ENCODE measurements at regions not wholly inside any gene's neighbourhood (a gene's known extent, or its start where the extent isn't known, plus 50 kb on each side); places are given as distances from the start of the nearest gene placed in this dataset.

DNA sequence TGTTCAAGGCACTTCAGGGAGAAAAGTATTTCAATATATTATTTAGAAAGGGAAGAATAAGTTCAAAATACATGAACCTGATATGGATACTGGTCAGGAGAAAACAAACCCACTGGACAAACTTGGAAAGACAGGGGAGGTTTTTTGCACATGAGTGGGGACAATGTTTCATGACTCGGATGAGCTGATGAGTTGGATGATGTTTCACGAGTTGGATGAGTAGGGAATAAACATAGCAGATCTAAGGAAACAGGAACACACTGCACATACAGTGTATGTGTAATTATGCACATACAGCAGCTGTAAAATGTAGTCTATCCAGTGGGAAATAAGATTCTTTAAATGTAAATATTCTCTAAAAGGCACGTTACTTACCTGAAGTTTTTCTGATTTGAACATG is 682.9 kb upstream of the ADAMTS5 start:
- DNase-seq = no peak

DNA sequence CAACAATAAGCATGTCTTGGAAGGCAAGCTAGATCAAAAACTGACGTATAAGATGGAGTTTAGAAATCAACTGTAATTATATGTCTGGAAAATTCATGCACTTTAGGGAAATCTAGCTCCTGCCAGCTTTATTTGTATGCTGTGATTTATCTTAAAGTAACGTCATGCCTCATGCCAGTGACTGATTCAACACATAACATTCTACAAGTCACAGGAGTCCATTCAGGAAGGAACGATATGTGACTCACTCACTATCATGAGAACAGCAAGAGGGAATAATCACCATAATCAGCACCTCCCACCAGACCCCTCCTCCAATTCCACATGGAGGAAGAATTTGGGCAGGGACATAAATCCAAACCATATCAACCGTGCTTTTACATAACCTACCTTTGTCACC is 682.4 kb upstream of the ADAMTS5 start:
- no peak for DNase-seq

DNA sequence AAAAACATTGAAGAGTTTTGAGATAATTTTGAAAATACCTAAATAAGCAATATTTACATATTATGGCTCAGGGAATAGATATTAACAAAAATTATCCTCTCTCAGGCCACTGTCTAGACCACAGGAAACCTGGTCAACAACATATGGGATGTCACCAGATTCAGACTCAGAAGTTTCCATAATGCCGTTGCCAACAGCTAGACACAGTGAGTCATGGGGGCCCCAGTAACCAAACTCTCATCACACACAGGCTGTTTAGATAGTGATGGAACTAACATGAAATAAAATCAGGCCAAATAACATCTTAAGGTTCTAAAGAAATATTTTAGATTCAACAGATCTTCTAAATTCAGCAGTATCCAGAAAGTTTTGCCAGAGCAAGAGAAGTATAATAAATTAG is 681.7 kb upstream of the ADAMTS5 start:
- no peak for DNase-seq

DNA sequence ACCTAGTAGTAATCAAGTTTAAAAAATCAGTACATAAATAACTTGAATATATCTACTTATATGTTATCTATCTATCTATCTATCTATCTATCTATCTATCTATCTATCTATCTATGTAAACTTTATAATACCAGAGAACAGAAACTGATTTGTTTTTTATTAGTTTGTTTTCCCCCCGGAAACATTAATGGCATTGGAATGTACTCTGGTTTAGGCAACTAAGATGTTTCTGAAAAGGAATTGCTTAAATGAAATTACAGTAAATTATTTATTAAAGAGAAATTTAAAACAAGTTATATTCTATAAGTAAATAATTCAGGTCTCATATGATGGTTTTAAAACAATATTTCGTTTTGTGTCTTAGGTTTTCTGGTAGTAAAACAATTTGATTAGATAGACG is 681.0 kb upstream of the ADAMTS5 start:
- no peak for DNase-seq

DNA sequence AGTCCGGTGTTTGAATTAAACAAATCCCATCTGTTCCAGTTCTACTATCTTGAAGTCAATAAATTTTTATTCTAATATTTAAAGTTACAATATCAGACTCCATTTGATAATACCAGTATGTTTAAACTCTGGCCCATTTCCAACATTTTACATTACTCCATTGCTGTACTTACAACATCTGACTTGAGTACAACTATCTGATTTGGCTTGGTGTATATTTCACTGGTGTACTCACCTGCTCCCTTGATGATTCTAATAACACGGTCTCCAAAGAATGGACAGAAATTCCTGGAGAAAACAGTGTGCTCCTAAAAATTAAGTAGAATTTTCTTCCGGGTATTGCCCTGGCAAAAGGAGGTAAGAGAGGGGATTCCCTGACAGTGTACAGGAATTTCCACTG is 680.5 kb upstream of the ADAMTS5 start:
- DNase-seq = no peak

DNA sequence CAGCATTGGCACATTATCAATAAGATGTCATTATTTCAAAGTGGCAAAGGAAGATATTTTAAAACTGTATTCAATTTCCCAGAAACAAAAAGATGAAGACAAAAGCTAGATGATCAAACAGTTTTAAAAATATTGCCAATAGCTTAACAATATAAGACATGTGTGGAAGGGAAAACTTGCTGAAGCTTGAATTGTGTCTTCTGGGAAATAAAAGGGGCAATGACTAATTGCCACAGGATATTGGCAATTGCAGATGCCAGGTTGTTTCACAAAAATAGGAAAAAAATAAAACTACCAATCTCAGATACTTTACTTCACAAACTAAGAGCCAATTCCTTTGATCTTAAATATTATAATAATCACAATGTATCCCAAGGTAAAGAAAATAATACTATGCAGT is 679.8 kb upstream of the ADAMTS5 start:
- DNase-seq = no peak

DNA sequence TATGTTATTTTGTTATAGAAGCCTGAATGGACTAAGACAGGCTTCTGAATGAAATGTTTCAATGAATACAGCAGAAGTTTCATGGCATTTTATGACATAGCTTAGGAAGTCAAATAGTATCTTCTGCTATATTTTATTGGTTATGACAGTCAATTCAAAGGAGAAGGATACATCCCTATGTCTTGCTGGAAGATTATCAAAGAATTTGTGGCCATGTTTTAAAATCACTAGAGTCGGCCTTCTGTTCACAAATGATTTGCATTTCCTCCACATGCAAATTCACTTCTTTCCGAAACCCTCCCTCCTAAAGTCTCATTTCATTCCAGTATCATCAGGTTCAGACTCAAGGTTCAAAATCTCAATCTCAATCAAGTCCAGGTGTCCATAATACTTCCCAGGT is 679.2 kb upstream of the ADAMTS5 start:
- DNase-seq = no peak

DNA sequence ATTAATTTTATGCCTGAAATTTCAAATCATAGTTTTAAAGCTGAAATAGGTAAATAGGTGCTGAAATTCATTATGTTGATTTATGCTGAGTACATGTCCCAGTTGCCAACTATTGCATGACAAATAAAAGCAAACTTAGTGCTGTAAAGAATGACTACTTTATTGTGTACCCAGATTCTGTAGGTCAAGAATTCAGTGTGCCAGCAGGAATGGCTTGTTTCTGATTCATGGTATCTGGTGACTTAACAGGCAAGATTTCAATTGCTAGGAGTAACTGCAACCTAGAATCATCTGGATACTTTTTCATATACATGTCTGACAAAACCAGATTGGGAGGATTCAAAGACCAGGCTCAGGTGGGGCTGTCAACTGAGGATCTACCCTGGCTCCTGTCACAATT is 678.4 kb upstream of the ADAMTS5 start:
- peak in 1 of 3 experiments; percentile 38 for DNase-seq

DNA sequence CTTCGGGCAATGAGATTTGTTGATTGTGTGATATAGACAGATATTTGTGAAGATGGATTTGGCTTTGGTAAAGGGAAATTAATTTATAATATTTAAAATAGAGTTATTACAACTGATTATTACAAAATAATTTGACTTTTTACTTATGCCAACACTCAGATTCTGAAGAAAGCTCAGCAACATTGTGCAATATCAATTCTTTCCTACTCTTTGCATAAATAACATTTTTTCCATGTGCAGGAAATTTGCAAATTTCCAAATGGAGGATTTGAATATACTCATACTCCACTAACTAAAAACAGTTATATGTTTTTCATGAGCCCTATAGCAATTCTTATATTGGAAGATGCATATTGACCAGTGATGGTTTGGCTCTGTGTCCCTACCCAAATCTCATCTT is 676.4 kb upstream of the ADAMTS5 start:
- DNase-seq = no peak

DNA sequence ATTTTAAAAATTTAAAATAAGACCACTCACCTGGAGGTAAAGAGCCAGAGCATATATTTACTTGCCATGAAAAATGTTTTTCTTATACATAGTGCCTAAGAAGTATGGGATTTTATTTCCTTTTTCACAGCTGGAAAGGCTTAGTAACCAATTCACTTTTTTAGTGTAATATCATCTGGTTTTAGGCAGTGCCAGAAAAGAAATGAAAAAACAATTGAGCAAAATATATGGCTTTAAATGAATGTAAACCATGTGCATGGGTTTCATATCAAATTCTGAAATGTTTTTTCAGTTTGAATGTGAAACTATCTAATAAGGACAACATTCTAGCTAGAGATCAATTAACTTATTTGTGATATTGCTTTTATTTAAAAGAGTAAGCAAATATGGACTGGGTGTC is 672.4 kb upstream of the ADAMTS5 start:
- DNase-seq = no peak

DNA sequence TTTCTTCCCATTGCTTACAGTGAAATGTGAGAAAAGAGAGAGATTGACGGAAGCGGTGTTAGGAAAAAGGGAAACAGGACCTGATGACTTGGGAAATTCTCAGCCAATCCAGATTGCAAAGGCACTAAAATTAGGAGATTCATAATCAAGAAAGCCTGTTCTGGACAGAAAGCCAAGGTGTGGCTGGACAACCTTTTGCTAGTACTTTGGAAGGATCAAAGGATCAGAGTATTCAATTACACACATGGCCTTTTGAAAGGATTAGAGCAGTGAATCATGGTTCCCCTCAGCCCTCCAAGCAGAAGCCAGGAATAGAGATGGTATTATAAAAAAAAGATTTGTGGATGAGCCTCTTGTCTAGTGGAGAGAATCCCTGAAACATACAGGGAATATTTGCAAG is 669.8 kb upstream of the ADAMTS5 start:
- DNase-seq = no peak

DNA sequence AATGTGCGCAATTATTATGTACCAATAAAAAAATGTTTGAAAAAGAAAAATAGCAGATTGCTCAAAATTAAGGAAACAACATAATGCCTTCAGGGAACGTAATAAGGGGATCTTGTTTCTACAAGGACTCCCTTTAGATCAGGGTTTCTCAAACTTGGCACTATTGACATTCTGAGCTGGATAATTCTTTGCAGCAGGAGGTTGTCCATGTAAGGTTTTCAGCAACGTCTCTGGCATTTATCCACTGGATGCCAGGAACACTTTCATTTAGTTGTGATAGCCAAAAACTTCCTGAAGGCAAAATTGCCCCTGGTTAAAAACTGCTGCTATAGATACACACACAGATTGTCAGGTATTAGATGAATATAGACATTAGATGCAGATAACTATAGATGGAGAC is 666.7 kb upstream of the ADAMTS5 start:
- no peak for DNase-seq

DNA sequence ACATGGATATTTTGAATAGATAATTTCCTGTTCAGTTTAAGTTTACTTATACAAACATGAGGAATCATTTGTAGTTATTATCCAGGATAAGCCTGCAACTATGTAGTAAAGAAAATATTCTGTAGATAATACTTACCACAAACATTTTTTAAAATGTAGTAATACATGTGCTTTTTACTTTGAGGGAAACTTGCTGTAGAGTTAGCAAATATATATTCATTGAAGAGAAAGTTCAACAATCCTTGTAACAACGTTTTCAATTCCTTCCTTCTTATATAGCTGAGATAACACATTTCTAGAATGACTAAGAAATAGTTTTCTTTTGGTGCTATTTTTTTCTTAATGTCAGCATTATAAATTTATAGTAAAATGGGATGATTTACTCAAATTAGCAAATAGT is 664.6 kb upstream of the ADAMTS5 start:
- no peak for DNase-seq

DNA sequence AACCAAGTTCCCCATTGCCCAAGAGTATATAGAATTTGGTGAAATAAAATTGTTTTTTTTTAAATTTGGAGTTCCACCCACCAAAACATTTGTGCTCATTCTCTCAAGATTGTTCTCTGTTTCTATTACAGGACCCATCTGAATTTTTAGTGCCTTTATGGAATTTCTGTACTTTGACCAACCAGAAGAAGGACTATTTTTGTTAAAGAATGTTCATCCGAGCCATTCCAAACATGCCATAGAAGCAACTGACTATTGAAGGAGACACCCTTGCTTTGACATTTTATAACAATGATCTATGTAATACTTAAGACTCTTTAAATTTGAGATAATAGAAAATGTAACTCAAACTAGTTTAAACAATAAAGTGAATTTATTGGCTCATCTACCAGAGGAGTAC is 655.7 kb upstream of the ADAMTS5 start:
- no peak for DNase-seq

DNA sequence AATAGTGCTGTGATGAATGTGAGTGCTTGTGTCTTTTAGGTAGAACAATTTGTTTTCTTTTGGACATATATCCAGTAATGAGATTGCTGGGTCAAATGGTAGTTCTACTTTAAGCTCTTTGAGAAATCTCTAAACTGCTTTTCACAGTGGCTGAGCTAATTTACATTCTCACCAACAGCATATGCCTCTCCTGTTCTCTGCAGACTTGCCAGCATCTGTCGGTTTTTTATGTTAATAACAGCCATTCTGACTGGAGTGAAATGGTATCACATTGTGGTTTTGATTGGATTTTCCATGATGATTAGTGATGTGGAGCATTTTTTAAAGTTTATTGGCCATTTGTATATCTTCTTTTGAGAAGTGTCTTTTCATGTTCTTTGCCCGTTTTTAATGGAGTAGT is 647.3 kb upstream of the ADAMTS5 start:
- no peak for DNase-seq

DNA sequence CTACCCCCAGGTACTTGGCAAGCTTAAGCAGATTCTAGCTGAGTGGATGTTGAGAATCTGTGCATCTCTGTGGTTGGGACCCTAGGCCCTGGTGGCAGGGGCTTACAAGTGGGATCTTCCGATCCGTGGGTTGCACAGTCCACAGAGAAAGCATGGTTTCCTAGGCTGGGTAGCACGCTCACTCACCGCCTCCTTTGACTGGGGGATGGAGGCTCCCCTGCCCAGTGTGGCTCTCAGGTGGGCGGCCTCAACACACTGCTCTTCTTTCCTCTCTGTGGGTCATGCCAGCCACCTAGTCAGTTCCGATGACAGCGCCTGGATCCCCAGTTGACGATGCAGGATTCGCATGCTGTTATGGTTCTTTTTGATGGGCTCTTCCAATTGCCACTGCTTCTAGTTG is 639.5 kb upstream of the ADAMTS5 start:
- no peak for DNase-seq

DNA sequence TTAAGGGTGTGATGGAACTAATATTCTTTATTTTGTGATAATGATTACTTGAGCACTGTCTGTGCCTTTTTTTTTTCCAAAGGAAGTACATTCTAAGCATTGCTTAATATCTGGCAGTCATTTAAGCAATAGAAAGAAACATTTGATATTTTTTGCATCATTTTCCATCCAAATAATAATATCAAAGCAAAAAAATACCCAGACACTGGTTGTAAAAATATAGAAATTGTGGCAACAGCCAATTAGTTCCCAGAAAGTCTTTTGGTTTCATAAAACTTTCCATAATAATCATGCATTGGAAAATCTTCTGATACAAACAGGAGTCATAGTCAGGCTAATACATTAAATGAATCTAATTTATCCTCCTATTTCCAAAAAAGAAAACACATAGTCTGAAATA is 629.3 kb upstream of the ADAMTS5 start:
- no peak for DNase-seq

DNA sequence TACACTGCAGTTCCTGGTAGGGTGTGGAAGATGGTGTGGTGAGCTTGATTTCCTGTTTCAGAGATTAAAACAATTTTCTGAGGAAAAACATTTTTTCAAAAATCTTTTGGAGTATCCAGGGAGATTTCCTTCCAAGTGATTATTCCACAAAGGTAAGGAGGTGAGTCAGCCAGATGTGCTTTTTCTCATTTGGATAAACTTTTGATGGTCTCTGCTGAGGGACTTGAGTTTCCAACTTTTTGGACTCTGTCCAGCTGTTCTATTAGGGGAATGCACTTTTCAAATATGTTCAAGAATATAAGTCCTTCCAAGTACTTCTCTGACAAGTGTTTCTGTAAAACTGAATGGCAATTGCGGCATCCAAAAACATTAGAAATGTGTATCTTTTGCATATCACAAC is 628.8 kb upstream of the ADAMTS5 start:
- no peak for DNase-seq

DNA sequence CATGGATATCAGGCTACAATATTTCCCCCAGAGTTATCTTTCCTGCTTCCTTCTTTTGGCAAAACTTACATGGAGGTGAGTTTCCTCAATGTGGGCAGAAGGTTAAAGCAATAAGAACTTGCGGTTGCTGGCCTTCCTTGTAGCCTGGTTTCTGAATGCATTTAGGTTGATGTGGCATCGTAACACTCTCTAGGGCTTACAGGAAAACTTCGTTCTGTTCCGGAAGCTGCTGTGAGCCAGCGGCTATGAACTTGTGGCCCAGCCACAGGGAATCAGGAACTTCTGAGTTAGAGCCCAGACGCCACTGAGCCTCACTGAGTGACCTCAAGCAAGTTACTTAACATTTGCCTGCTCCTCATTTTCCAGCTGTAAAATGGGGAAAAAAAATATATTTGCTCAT is 623.4 kb upstream of the ADAMTS5 start:
- DNase-seq = no peak

DNA sequence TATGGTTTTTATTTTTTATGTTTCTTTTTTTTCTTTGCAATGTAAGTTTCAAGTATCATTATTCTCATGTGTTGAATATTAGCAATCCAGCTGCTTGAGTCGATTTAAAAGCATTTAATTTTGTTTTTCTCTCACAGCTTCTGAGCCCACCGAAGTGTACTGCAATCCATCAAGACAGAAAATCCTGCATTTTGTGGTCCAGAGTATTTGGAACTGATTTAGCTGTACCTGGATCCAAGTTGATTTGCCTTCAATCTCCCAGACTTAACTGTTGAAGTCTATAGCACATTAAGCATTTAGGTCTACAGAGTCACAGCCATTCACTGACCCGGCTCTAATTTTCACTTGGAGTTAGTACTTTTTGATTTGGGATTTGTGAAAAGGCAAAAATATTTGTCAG is 622.9 kb upstream of the ADAMTS5 start:
- no peak for DNase-seq

DNA sequence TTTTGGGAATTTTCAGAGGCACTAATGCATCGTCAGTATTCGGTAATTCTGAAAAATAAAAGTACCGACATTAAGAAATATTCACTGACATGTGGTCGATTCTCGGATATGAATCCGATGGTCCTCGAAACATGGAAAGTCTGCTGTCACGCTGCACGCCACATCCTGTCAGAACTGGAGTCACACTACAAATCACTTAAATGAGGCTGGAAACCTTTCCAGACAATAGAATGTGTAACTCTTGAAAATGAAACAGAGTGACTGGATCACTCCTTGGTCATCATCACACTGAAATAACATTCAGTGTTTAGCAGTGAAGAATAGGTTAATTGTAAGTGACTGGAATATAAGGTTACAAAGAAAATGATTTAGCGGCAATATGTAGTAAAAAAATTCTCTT is 620.1 kb upstream of the ADAMTS5 start:
- DNase-seq = no peak

DNA sequence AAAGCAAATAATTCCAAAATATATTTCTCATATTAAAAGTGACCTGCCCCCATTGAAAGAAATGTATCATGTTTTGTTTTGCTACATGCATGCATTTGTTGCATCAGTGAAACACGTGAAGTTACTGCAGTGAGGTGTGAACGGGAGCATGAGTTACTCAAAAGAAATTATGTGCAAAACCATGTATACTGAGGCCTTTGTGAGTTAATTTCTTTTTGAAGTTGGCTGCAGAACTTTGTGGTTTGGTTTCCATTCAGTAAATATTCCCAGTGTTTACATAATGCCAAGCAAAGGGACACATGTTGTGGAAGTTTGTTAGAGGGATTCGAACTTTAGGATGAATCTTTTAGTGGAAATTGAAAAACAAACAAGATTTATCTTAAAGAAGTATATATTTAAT is 619.4 kb upstream of the ADAMTS5 start:
- no peak for DNase-seq

DNA sequence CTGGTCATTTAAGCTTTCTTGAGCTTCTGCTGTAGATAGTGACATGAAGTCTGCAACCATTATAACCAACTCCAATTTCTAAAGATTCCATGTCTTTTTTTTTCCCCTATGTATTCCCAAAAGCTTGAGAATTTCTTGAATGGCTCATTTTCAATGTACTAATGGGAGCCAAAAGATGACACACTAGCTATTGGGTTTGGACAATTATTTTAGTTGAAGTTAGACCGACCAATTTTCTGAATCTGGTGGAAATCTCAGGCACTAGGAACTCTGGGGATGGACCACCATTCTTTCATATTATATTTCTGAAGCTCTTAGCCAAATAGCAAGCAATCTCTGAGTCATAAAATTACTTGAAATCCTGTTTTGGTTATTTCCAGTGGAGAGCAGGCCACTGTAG is 617.4 kb upstream of the ADAMTS5 start:
- DNase-seq = no peak

DNA sequence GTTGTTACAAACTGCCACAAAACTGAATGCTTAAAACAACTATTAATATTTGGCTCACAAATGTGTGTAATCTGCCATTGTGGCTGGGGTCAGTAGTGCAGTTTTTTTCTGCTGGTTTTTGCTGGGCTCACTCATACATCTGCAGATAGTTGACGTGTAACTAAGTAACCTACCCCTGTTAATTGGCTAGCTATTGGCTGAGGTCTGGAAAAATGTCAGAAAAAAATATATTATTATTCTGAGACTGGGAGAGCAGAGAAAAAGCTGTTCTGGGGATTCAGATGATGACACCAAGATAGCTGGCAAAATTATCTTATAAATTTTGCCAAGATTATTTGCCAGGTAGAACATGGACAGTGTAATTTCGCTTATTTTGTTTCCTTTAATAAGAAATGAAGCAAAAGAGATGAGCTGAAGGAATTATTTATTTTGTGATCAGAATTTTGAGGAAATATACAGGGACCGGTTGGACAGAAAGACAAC is 616.1 kb upstream of the ADAMTS5 start:
- no peak for DNase-seq

DNA sequence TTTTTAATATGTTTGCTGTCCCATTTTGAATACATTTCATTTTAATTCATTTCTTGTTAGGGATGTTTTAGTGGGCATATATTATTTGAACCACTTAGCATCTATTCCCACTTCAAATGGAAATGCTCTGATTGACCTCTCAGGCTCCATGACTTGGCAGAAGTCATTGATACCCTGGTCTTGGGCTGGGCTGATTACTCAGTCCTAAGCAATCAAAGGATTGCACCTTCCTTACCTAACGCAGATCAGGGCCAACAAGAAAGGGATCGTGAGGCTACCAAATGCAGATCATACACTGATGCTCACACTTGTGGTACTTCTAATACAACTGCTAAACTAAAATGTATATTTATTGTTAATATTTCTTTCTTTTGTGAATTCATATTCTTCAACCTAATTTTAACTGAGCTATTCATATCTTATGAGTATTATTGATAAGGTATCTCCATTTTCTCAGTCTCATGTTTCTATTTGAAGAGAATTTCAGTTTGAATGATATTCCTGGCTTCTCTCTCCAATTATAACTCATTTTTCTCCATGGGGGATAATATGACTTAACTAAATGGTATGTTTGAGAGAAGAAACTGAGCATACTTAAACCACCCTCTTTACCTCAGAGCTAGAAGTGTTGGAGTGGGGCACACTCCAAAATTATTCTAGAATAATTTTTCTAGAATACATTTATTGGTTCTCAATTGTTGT is 615.5 kb upstream of the ADAMTS5 start:
- DNase-seq = no peak

DNA sequence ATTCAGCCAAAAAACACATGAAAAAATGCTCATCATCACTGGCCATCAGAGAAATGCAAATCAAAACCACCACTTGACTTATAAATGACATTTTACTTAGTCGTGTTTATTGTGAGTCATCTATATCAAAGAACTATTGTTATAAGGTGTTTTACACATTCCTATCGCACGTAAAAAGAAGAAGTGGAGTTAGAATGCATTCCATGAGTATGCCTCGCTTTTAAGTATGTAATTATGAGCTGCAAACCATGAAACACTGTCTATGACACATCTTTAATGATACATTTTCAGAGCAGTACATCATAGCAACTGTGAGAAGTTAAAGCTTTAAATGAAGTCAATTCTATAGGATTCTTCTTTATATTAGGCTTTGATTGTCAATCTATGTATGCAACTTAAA is 614.3 kb upstream of the ADAMTS5 start:
- no peak for DNase-seq

Measured in NCI-H1417 (cell line).